PC-9 (cell line): ENCODE measurements at regions not wholly inside any gene's neighbourhood (a gene's known extent, or its start where the extent isn't known, plus 50 kb on each side); places are given as distances from the start of the nearest gene placed in this dataset.

Source experiments
- EZH2 ChIP-seq: fragments of 200-600 bp; sonication (generic); IDR thresholded peaks from 2 replicates; pipeline ENCODE4 v1.8.0; 2017; ENCODE audit warnings: antibody characterized with exemption, low read depth
- TF ChIP-seq, protein P1 (sequence below): fragments of 200-600 bp; sonication (generic); conservative IDR thresholded peaks from 2 replicates; pipeline ENCODE4 v1.6.1; 2017; ENCODE audit warnings: mixed run types, antibody characterized with exemption, mild to moderate bottlenecking, moderate library complexity

- TF ChIP-seq, protein P1, sequence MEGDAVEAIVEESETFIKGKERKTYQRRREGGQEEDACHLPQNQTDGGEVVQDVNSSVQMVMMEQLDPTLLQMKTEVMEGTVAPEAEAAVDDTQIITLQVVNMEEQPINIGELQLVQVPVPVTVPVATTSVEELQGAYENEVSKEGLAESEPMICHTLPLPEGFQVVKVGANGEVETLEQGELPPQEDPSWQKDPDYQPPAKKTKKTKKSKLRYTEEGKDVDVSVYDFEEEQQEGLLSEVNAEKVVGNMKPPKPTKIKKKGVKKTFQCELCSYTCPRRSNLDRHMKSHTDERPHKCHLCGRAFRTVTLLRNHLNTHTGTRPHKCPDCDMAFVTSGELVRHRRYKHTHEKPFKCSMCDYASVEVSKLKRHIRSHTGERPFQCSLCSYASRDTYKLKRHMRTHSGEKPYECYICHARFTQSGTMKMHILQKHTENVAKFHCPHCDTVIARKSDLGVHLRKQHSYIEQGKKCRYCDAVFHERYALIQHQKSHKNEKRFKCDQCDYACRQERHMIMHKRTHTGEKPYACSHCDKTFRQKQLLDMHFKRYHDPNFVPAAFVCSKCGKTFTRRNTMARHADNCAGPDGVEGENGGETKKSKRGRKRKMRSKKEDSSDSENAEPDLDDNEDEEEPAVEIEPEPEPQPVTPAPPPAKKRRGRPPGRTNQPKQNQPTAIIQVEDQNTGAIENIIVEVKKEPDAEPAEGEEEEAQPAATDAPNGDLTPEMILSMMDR = no peak
- TF ChIP-seq EZH2 = no peak
These were observed 263.2 kb downstream of the IRS1 start for GRCh38 chr2:226536410-226536809.
